IMR-90 (cell line): ENCODE measurements at regions not wholly inside any gene's neighbourhood (a gene's known extent, or its start where the extent isn't known, plus 50 kb on each side); places are given as distances from the start of the nearest gene placed in this dataset.

Experiments used
- ATAC-seq: fragments of 200-7000 bp; cut with Tn5 transposase; 2 replicates; pipeline ENCODE4 v1.9.1; 2020; ENCODE audit warnings: low read depth, mild to moderate bottlenecking, moderate library complexity
- BruUV-seq: library from RNA; stranded (reverse); fragments of 400-500 nt; replicated peaks from 2 replicates; lab custom pipeline; 2021; lab: Mats Ljungman, UMichigan
- CTCF ChIA-PET: fragments of 300-600 bp; formaldehyde crosslinking; extraction: SDS; loops from one replicate; lab custom pipeline; 2021; ENCODE audit warnings: antibody characterized with exemption; lab: Yijun Ruan, JAX
- POLR2A ChIA-PET: fragments of 300-600 bp; sonication (Branson Sonifier 250); formaldehyde crosslinking; loops from one replicate; lab custom pipeline; 2022; ENCODE audit warnings: antibody characterized with exemption; ENCODE audit not compliant: unreplicated experiment; lab: Charles Lee
- DNase-seq: peaks from one replicate; pipeline ENCODE4 v3.0.0; 2013
- H2AFZ ChIP-seq: replicated peaks from 2 replicates; pipeline ENCODE3; 2013; ENCODE audit warnings: low read length, mild to moderate bottlenecking; ENCODE audit not compliant: poor library complexity
- H2AK5ac ChIP-seq: 2 replicates; pipeline ENCODE4 v1.6.1; 2013; ENCODE audit warnings: low read depth, low read length, inconsistent platforms
- H2AK9ac ChIP-seq: replicated peaks from 2 replicates; pipeline ENCODE3; 2013; ENCODE audit warnings: mild to moderate bottlenecking, low read depth, low read length, moderate library complexity; ENCODE audit not compliant: poor library complexity
- H2BK120ac ChIP-seq: 2 replicates; pipeline ENCODE4 v1.6.1; 2013; ENCODE audit warnings: low read depth, low read length, inconsistent platforms
- H2BK15ac ChIP-seq: 3 replicates; pipeline ENCODE4 v1.6.1; 2013; ENCODE audit warnings: low read depth, low read length, inconsistent platforms
- H2BK20ac ChIP-seq: 2 replicates; pipeline ENCODE4 v1.6.1; 2013; ENCODE audit warnings: low read depth, mild to moderate bottlenecking, inconsistent platforms, low read length, moderate library complexity
- H2BK5ac ChIP-seq: 2 replicates; pipeline ENCODE4 v1.6.1; 2013; ENCODE audit warnings: mild to moderate bottlenecking, low read depth, low read length, inconsistent platforms; ENCODE audit not compliant: poor library complexity, severe bottlenecking
- H3K14ac ChIP-seq: replicated peaks from 2 replicates; pipeline ENCODE4 v1.6.1; 2013; ENCODE audit warnings: low read depth, low read length, inconsistent platforms
- H3K18ac ChIP-seq: 2 replicates; pipeline ENCODE4 v1.6.1; 2013; ENCODE audit warnings: low read depth, low read length, control low read depth
- H3K23ac ChIP-seq: 2 replicates; pipeline ENCODE4 v1.6.1; 2013; ENCODE audit warnings: low read depth, low read length, inconsistent platforms
- H3K27ac ChIP-seq: 2 replicates; pipeline ENCODE4 v1.5.1; 2013; ENCODE audit warnings: mild to moderate bottlenecking, control low read depth, low read length; ENCODE audit not compliant: insufficient read depth
- H3K27me3 ChIP-seq: 2 replicates; pipeline ENCODE4 v1.6.1; 2013; ENCODE audit warnings: low read length; ENCODE audit not compliant: control insufficient read depth, insufficient read depth
- H3K36me3 ChIP-seq: 2 replicates; pipeline ENCODE4 v1.6.1; 2013; ENCODE audit warnings: low read length, mixed read lengths; ENCODE audit not compliant: control insufficient read depth, insufficient read depth
- H3K4ac ChIP-seq: 2 replicates; pipeline ENCODE4 v1.6.1; 2013; ENCODE audit warnings: low read depth, low read length, inconsistent platforms
- H3K4me1 ChIP-seq: 2 replicates; pipeline ENCODE4 v1.6.1; 2013; ENCODE audit warnings: low read length, mixed read lengths; ENCODE audit not compliant: control insufficient read depth, insufficient read depth
- H3K4me2 ChIP-seq: 2 replicates; pipeline ENCODE4 v1.6.1; 2013; ENCODE audit warnings: low read depth, mild to moderate bottlenecking, control low read depth, low read length, moderate library complexity
- H3K4me3 ChIP-seq: 2 replicates; pipeline ENCODE4 v1.5.1; 2013; ENCODE audit warnings: low read depth, mild to moderate bottlenecking, control low read depth, low read length, moderate library complexity; ENCODE audit not compliant: insufficient read depth
- H3K56ac ChIP-seq: 2 replicates; pipeline ENCODE4 v1.6.1; 2013; ENCODE audit warnings: low read length, inconsistent platforms; ENCODE audit not compliant: insufficient read depth; ENCODE audit errors: extremely low read depth
- H3K79me1 ChIP-seq, 2 experiments: 2 replicates each; pipeline ENCODE4 v1.6.1; 2013; ENCODE audit warnings: low read length in 2 of 2, inconsistent platforms in 1 of 2, low read depth in 1 of 2
- H3K9ac ChIP-seq: 2 replicates; pipeline ENCODE4 v1.6.1; 2013; ENCODE audit warnings: low read depth, low read length, control low read depth
- H3K9me1 ChIP-seq: 2 replicates; pipeline ENCODE4 v1.6.1; 2013; ENCODE audit warnings: low read length, inconsistent platforms; ENCODE audit not compliant: insufficient read depth
- H3K9me3 ChIP-seq: 2 replicates; pipeline ENCODE4 v1.6.1; 2013; ENCODE audit warnings: low read length; ENCODE audit not compliant: control insufficient read depth, insufficient read depth
- H4K20me1 ChIP-seq: 2 replicates; pipeline ENCODE4 v1.6.1; 2013; ENCODE audit warnings: low read length, inconsistent platforms; ENCODE audit not compliant: insufficient read depth
- H4K5ac ChIP-seq: 2 replicates; pipeline ENCODE4 v1.6.1; 2013; ENCODE audit warnings: mild to moderate bottlenecking, low read depth, low read length, control low read depth
- H4K8ac ChIP-seq, 2 experiments: 2 replicates each; pipeline ENCODE4 v1.6.1; 2013; ENCODE audit warnings: low read depth in 2 of 2, low read length in 2 of 2, control low read depth in 1 of 2, inconsistent platforms in 1 of 2
- H4K91ac ChIP-seq: 2 replicates; pipeline ENCODE4 v1.6.1; 2013; ENCODE audit warnings: low read depth, low read length, inconsistent platforms; ENCODE audit not compliant: insufficient read depth
- BHLHE40 ChIP-seq: fragments of 150-350 bp; IDR thresholded peaks from 2 replicates; pipeline ENCODE4 v1.6.1; 2016; ENCODE audit warnings: mild to moderate bottlenecking, low read depth, low read length
- CEBPB ChIP-seq: IDR thresholded peaks from 2 replicates; pipeline ENCODE4 v1.6.1; 2012; ENCODE audit warnings: low read depth, low read length, improper control_type of control experiment
- CHD1 ChIP-seq: IDR thresholded peaks from 2 replicates; pipeline ENCODE4 v1.6.1; 2012; ENCODE audit warnings: low read depth, low read length, improper control_type of control experiment
- CTCF ChIP-seq: conservative IDR thresholded peaks from 2 replicates; pipeline ENCODE4 v1.5.1; 2012; ENCODE audit warnings: mild to moderate bottlenecking, low read depth, low read length, improper control_type of control experiment
- FOS ChIP-seq: fragments of 150-350 bp; IDR thresholded peaks from 2 replicates; pipeline ENCODE4 v1.6.1; 2016; ENCODE audit warnings: low read depth, low read length
- MAFK ChIP-seq: IDR thresholded peaks from 2 replicates; pipeline ENCODE4 v1.6.1; 2012; ENCODE audit warnings: low read depth, low read length, improper control_type of control experiment
- MAZ ChIP-seq: IDR thresholded peaks from 2 replicates; pipeline ENCODE4 v1.6.1; 2012; ENCODE audit warnings: low read depth, mild to moderate bottlenecking, low read length, improper control_type of control experiment, moderate library complexity, borderline replicate concordance
- NFE2L2 ChIP-seq: fragments of 150-350 bp; IDR thresholded peaks from 2 replicates; pipeline ENCODE4 v1.6.1; 2016; ENCODE audit warnings: low read depth, mild to moderate bottlenecking, low read length
- POLR2A ChIP-seq: IDR thresholded peaks from 2 replicates; pipeline ENCODE4 v1.6.1; 2012; ENCODE audit warnings: mild to moderate bottlenecking, low read depth, low read length
- RAD21 ChIP-seq: IDR thresholded peaks from 2 replicates; pipeline ENCODE4 v1.6.1; 2012; ENCODE audit warnings: low read length, improper control_type of control experiment
- RCOR1 ChIP-seq: IDR thresholded peaks from 2 replicates; pipeline ENCODE4 v1.6.1; 2012; ENCODE audit warnings: mild to moderate bottlenecking, low read length, improper control_type of control experiment; ENCODE audit not compliant: insufficient replicate concordance
- WGBS, 2 experiments: methylation state at CpG; one replicate each; pipeline versions ENCODE4 v1.1.5 to v1.1.7; 2013; ENCODE audit warnings: missing lambda C conversion rate in 2 of 2; ENCODE audit not compliant: insufficient read length in 1 of 2; ENCODE audit errors: extremely low coverage in 2 of 2; 5-methylcytosine and 5-hydroxymethylcytosine counted together
- dilution Hi-C: fragments of 300-500 bp; cut with HindIII; formaldehyde crosslinking; loops from one replicate; pipeline ENCODE4 v1.14.3; 2018; ENCODE audit warnings: low sequenced_read_pairs; ENCODE audit not compliant: unreplicated experiment
- in situ Hi-C: fragments of 300-500 bp; cut with MboI; formaldehyde crosslinking; loops from 3 replicates; pipeline ENCODE4 v1.14.3; 2019; ENCODE audit warnings: low sequenced_read_pairs, inconsistent platforms, mixed read lengths
- intact Hi-C: fragments of 100-400 bp; cut with micrococcal nuclease; formaldehyde crosslinking; loops from 2 replicates; pipeline ENCODE4 v1.10.0; 2022
- TF ChIP-seq, protein P1 (sequence below): fragments of 150-350 bp; IDR thresholded peaks from 2 replicates; pipeline ENCODE4 v1.6.1; 2016; ENCODE audit warnings: low read depth, mild to moderate bottlenecking, low read length, moderate library complexity, borderline replicate concordance

GRCh38 chr3:66671291-66671690, 170.5 kb upstream of the LRIG1 start:
- no peak overlapping the region for H3K23ac ChIP-seq
- no peaks in the 10 kb centered on the region for H3K27me3 ChIP-seq
- H4K91ac ChIP-seq: no peak overlapping the region
- no peak overlapping the region for H3K56ac ChIP-seq
- no peak overlapping the region for H3K4me2 ChIP-seq
- no peaks in the 10 kb centered on the region for H3K9me3 ChIP-seq
- H2AK9ac ChIP-seq: no peak overlapping the region
- in situ Hi-C loops: no loop called here
- H3K9me1 ChIP-seq: peaks cover 2% of the 10 kb centered on the region; the same call in 1 of the 2 replicates
- WGBS, 2 experiments: no CpG with 5 or more reads among the region's 1 CpG
- no peak overlapping the region for H2AK5ac ChIP-seq
- ChIA-PET CTCF (no interaction called here), POLR2A (no interaction called here)
- no peak overlapping the region for H3K4ac ChIP-seq
- no TSS peak for BruUV-seq
- H3K14ac ChIP-seq: no peak overlapping the region
- intact Hi-C loops: no loop called here
- no peak overlapping the region for H2AFZ ChIP-seq
- no peak overlapping the region for H2BK15ac ChIP-seq
- no peak overlapping the region for H3K9ac ChIP-seq
- no peak overlapping the region for H4K8ac ChIP-seq
- H3K27ac ChIP-seq: no peak overlapping the region
- H2BK120ac ChIP-seq: no peak overlapping the region
- DNase-seq (no peak), ATAC-seq (no peak)
- H4K20me1 ChIP-seq: no peaks in the 10 kb centered on the region
- H3K4me3 ChIP-seq: no peak overlapping the region
- H3K4me1 ChIP-seq: peaks cover 3% of the 10 kb centered on the region; the same call in 1 of the 2 replicates
- H2BK20ac ChIP-seq: no peak overlapping the region
- no peaks in the 10 kb centered on the region for H3K79me1 ChIP-seq
- dilution Hi-C loops: no loop called here
- no peak overlapping the region for H2BK5ac ChIP-seq
- H3K36me3 ChIP-seq: no peaks in the 10 kb centered on the region
- H4K5ac ChIP-seq: no peak overlapping the region
- H3K18ac ChIP-seq: no peak overlapping the region
- TF ChIP-seq, protein P1, sequence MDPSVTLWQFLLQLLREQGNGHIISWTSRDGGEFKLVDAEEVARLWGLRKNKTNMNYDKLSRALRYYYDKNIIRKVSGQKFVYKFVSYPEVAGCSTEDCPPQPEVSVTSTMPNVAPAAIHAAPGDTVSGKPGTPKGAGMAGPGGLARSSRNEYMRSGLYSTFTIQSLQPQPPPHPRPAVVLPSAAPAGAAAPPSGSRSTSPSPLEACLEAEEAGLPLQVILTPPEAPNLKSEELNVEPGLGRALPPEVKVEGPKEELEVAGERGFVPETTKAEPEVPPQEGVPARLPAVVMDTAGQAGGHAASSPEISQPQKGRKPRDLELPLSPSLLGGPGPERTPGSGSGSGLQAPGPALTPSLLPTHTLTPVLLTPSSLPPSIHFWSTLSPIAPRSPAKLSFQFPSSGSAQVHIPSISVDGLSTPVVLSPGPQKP: no peak
- TF ChIP-seq POLR2A (no peak), MAFK (no peak), BHLHE40 (no peak), CEBPB (no peak), CHD1 (no peak), MAZ (no peak), RAD21 (no peak), CTCF (no peak), NFE2L2 (no peak), FOS (no peak), RCOR1 (no peak)
